Liver (tissue), 8 donors: ENCODE measurements at regions not wholly inside any gene's neighbourhood (a gene's known extent, or its start where the extent isn't known, plus 50 kb on each side); places are given as distances from the start of the nearest gene placed in this dataset.

Experiments used
- DNase-seq: peaks from one replicate; pipeline ENCODE4 v3.0.0-alpha.2; 2017; ENCODE audit warnings: low spot score
- H3K27ac ChIP-seq, 2 donors: one replicate each; pipeline ENCODE4 v1.7.0; 2013; ENCODE audit warnings: inconsistent platforms in 2 of 2, low read length in 2 of 2, control low read depth in 1 of 2, low read depth in 1 of 2, mild to moderate bottlenecking in 1 of 2
- H3K27me3 ChIP-seq, 4 donors: one replicate each; pipeline versions ENCODE4 v1.6.1 to v1.7.0; 2013; ENCODE audit warnings: low read length in 3 of 4, inconsistent platforms in 1 of 4, mild to moderate bottlenecking in 1 of 4, moderate library complexity in 1 of 4; ENCODE audit not compliant: control insufficient read depth in 4 of 4, insufficient read depth in 4 of 4
- H3K36me3 ChIP-seq, 4 donors: one replicate each; pipeline versions ENCODE4 v1.6.1 to v1.7.0; 2013; ENCODE audit warnings: low read length in 3 of 4, mild to moderate bottlenecking in 3 of 4, low read depth in 1 of 4, moderate library complexity in 1 of 4; ENCODE audit not compliant: control insufficient read depth in 4 of 4, insufficient read depth in 3 of 4
- H3K4me1 ChIP-seq, 4 donors: one replicate each; pipeline versions ENCODE4 v1.6.1 to v1.7.0; 2013; ENCODE audit warnings: low read length in 3 of 4, mild to moderate bottlenecking in 3 of 4, moderate library complexity in 1 of 4; ENCODE audit not compliant: control insufficient read depth in 4 of 4, insufficient read depth in 4 of 4
- H3K4me3 ChIP-seq, 3 donors: one replicate each; pipeline versions ENCODE4 v1.6.1 to v1.7.0; 2013; ENCODE audit warnings: low read length in 3 of 3, control low read depth in 1 of 3, low read depth in 1 of 3, mild to moderate bottlenecking in 1 of 3
- H3K9ac ChIP-seq, 2 donors: one replicate each; pipeline ENCODE4 v1.7.0; 2013; ENCODE audit warnings: low read length in 2 of 2, mild to moderate bottlenecking in 2 of 2, moderate library complexity in 2 of 2, control low read depth in 1 of 2, low read depth in 1 of 2
- H3K9me3 ChIP-seq, 4 donors: one replicate each; pipeline versions ENCODE4 v1.6.1 to v1.7.0; 2013; ENCODE audit warnings: low read length in 3 of 4; ENCODE audit not compliant: control insufficient read depth in 4 of 4
- ATF3 ChIP-seq: IDR thresholded peaks from 2 replicates; pipeline ENCODE4 v1.6.1; 2016; ENCODE audit warnings: antibody characterized with exemption
- CTCF ChIP-seq: fragments of 150-350 bp; IDR thresholded peaks from 2 replicates; pipeline ENCODE4 v1.5.1; 2017; ENCODE audit warnings: improper control_type of control experiment, low read depth, low read length; ENCODE audit not compliant: missing input control
- EGR1 ChIP-seq, 2 donors: IDR thresholded peaks; 2 replicates each; pipeline ENCODE4 v1.6.1; 2016 to 2018; ENCODE audit warnings: antibody characterized with exemption in 2 of 2, low read depth in 2 of 2
- FOXA1 ChIP-seq: IDR thresholded peaks from 2 replicates; pipeline ENCODE4 v1.6.1; 2016; ENCODE audit warnings: antibody characterized with exemption
- GABPA ChIP-seq, 2 donors: IDR thresholded peaks in 1 of 2; conservative IDR thresholded peaks in 1 of 2; 2 replicates each; pipeline ENCODE4 v1.6.1; 2016; ENCODE audit warnings: antibody characterized with exemption in 2 of 2, mild to moderate bottlenecking in 1 of 2, moderate library complexity in 1 of 2
- HNF4A ChIP-seq, 2 donors: conservative IDR thresholded peaks; 2 replicates each; pipeline ENCODE4 v1.6.1; 2016; ENCODE audit warnings: antibody characterized with exemption in 2 of 2, mild to moderate bottlenecking in 2 of 2
- HNF4G ChIP-seq: IDR thresholded peaks from 2 replicates; pipeline ENCODE4 v1.6.1; 2016; ENCODE audit warnings: antibody characterized with exemption
- JUND ChIP-seq, 2 donors: IDR thresholded peaks; 2 replicates each; pipeline ENCODE4 v1.6.1; 2016; ENCODE audit warnings: antibody characterized with exemption in 2 of 2
- NR2F2 ChIP-seq: IDR thresholded peaks from 2 replicates; pipeline ENCODE4 v1.6.1; 2016; ENCODE audit warnings: antibody characterized with exemption
- RAD21 ChIP-seq, 2 donors: IDR thresholded peaks; 2 replicates each; pipeline ENCODE4 v1.6.1; 2016; ENCODE audit warnings: antibody characterized with exemption in 2 of 2, mild to moderate bottlenecking in 2 of 2
- REST ChIP-seq: IDR thresholded peaks from 2 replicates; pipeline ENCODE4 v1.6.1; 2016; ENCODE audit warnings: antibody characterized with exemption, mild to moderate bottlenecking
- RXRA ChIP-seq, 2 donors: IDR thresholded peaks; 2 replicates each; pipeline ENCODE4 v1.6.1; 2017 to 2018; ENCODE audit warnings: antibody characterized with exemption in 2 of 2, mild to moderate bottlenecking in 1 of 2
- SP1 ChIP-seq: IDR thresholded peaks from 2 replicates; pipeline ENCODE4 v1.6.1; 2018; ENCODE audit warnings: antibody characterized with exemption, mild to moderate bottlenecking
- TAF1 ChIP-seq: conservative IDR thresholded peaks from 2 replicates; pipeline ENCODE4 v1.6.1; 2016; ENCODE audit warnings: antibody characterized with exemption, mild to moderate bottlenecking
- YY1 ChIP-seq: IDR thresholded peaks from 2 replicates; pipeline ENCODE4 v1.6.1; 2016; ENCODE audit warnings: antibody characterized with exemption, mild to moderate bottlenecking
- WGBS: extraction: QIAGEN DNeasy Blood & Tissue Kit; methylation state at CpG from one replicate; pipeline ENCODE4 v1.1.7; 2013; 5-methylcytosine and 5-hydroxymethylcytosine counted together
- TF ChIP-seq, protein P1 (sequence below): IDR thresholded peaks from 2 replicates; pipeline ENCODE4 v1.6.1; 2016; ENCODE audit warnings: antibody characterized with exemption
- donor health status: healthy.
- donor health status: healthy.
- donor health status: healthy.
- donor health status: healthy.
- donor health status: healthy.

- H3K9me3 ChIP-seq: no peaks in the 10 kb centered on the region
- H3K4me3 ChIP-seq: no peak overlapping the region
- H3K27me3 ChIP-seq: no peaks in the 10 kb centered on the region
- TF ChIP-seq CTCF: no peak
- TF ChIP-seq GABPA (IDR thresholded peaks at IDR 0.05 in 1 of 2, conservative IDR thresholded peaks at IDR 0.05 in 1 of 2): no peak
- TF ChIP-seq HNF4G: no peak
- no peak for TF ChIP-seq RXRA (IDR thresholded peaks at IDR 0.05)
- TF ChIP-seq, protein P1, sequence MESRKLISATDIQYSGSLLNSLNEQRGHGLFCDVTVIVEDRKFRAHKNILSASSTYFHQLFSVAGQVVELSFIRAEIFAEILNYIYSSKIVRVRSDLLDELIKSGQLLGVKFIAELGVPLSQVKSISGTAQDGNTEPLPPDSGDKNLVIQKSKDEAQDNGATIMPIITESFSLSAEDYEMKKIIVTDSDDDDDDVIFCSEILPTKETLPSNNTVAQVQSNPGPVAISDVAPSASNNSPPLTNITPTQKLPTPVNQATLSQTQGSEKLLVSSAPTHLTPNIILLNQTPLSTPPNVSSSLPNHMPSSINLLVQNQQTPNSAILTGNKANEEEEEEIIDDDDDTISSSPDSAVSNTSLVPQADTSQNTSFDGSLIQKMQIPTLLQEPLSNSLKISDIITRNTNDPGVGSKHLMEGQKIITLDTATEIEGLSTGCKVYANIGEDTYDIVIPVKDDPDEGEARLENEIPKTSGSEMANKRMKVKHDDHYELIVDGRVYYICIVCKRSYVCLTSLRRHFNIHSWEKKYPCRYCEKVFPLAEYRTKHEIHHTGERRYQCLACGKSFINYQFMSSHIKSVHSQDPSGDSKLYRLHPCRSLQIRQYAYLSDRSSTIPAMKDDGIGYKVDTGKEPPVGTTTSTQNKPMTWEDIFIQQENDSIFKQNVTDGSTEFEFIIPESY: no peak
- TF ChIP-seq JUND (IDR thresholded peaks at IDR 0.05): no peak
- no peak for TF ChIP-seq RAD21 (IDR thresholded peaks at IDR 0.05)
- no peak for TF ChIP-seq YY1
- no peak for TF ChIP-seq EGR1 (IDR thresholded peaks at IDR 0.05; ENCODE audit: low read depth in 2 of 2)
- no peak for TF ChIP-seq TAF1
- no peak for TF ChIP-seq SP1
- TF ChIP-seq HNF4A (conservative IDR thresholded peaks at IDR 0.05): no peak
- no peak for TF ChIP-seq FOXA1
- no peak for TF ChIP-seq REST
- TF ChIP-seq NR2F2: no peak
- 80% methylated on average over 5 of the region's 5 CpGs for WGBS
- H3K4me1 ChIP-seq: no peaks in the 10 kb centered on the region
- H3K36me3 ChIP-seq: no peaks in the 10 kb centered on the region
- DNase-seq: no peak
- H3K9ac ChIP-seq: no peak overlapping the region
- H3K27ac ChIP-seq: no peak overlapping the region
These were observed 276.4 kb upstream of the JAG1 start for GRCh38 chr20:10949930-10950783.

GRCh38 chr20:10951216-10951615, 277.4 kb upstream of the JAG1 start:
- Histone ChIP-seq H3K27me3 (no peaks in the 10 kb centered on the region), H3K4me1 (no peaks in the 10 kb centered on the region), H3K4me3 (no peak overlapping the region), H3K9ac (no peak overlapping the region), H3K27ac (no peak overlapping the region), H3K9me3 (no peaks in the 10 kb centered on the region), H3K36me3 (no peaks in the 10 kb centered on the region)
- WGBS: 34% methylated on average over 2 of the region's 2 CpGs
- TF ChIP-seq SP1 (no peak), RXRA (IDR thresholded peaks at IDR 0.05) (no peak), HNF4G (no peak), JUND (IDR thresholded peaks at IDR 0.05) (no peak), NR2F2 (no peak), HNF4A (conservative IDR thresholded peaks at IDR 0.05) (no peak), GABPA (IDR thresholded peaks at IDR 0.05 in 1 of 2, conservative IDR thresholded peaks at IDR 0.05 in 1 of 2) (no peak), ATF3 (no peak), FOXA1 (no peak), TAF1 (no peak), RAD21 (IDR thresholded peaks at IDR 0.05) (no peak), YY1 (no peak)
- TF ChIP-seq, protein P1: no peak
- DNase-seq: no peak
